NOMO-1 (cell line): ENCODE measurements at regions not wholly inside any gene's neighbourhood (a gene's known extent, or its start where the extent isn't known, plus 50 kb on each side); places are given as distances from the start of the nearest gene placed in this dataset.

Experiments used
- DNase-seq, 2 experiments: peaks; one replicate each; lab custom pipeline; 2025; ENCODE audit not compliant: unreplicated experiment in 2 of 2; lab: John Stamatoyannopoulos, UW

DNA sequence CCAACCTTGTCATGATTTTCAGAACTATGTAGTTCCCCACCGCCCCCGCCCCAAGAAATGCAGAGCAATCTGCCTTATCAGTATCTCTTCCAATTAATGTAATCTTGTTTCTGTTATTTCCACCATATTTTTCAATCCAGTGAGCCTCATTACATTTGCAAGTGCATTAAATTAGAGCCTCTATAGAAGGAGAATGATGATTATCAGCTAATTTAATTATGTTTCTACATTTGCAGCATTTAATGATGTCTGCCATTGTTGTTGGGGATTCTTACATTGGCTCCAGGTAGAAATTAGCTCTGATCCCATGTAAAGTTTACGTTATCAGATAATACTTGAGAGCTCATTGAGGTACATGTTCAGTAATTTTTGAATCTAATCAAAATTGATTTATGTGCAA lies 707.0 kb upstream of the RBFOX1 start:
- DNase-seq: no peak

DNA sequence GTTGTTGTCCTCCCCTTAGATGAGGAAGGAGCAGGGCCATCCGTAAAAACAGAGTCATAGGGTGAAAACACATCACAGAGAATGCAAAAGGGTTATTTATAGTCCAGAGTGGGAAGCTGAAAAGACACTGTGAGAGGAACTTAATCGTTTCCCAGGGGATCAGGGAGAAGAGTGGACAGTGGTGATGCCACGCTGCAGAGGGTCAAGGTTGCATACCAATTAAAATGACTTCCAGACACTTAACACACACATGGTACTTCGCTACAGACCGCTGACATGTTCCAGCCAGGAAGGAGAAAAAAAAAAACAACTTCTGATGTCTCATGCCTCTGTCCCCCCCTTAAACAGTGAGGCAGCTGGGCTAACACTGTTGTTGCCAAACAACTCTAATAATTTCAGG lies 713.8 kb upstream of the RBFOX1 start:
- DNase-seq: no peak

DNA sequence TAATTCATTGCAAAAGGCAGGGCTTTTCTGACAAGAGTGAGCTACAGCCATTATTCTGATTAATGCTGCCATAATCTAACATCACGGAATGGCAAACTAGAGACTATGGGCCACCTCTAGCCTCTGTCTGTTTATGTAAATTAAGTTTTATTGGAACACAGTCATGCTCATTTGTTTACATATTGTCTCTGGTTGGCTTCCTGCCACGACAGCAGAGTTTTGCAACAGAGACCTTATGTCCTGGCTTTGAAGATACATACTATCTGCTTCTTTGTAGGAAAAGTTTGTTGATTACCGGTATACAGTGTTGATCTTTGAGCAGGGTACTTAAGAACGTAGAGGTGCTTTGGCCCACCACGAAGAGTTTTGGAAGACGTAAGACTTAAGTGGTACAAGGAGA lies 715.9 kb upstream of the RBFOX1 start:
- DNase-seq: no peak

DNA sequence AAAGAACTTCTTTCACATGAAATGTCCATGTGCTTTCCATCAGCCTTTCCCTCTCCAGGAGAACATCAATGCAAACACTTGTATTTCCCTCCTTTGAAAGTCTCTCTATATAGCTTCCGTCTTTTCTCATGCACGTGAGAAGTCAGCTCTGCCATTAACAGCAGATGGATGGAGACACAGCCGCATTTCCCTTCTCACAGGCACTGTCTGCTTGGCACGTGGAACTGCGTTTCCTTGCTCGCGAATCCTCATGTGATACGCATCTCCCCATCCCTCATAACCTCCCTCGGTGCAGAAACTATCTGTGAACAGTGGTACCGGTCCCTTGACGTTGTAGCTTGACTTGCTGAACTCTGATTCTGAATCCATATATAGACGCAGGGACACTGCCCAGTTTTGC lies 717.0 kb upstream of the RBFOX1 start:
- no peak for DNase-seq

DNA sequence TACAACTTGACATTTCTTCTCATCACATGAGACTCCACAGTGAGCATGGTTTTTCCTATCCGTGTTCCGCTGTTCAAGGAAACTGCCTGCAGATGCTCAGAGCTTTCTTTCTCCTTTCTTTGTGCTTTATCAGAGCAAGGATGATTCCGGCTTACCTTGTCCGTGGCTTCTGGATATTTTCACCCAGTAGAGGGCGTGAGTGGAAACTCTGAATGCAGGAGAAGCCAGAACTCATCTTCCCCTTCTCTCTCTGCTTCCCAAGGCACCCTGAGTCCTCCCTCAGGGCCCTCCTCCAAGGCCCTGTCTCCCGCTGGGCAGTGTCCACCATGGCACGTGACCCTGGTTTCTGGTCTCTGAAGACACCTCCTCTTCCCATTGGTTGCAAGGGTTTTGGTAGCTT lies 721.1 kb upstream of the RBFOX1 start:
- no peak for DNase-seq

DNA sequence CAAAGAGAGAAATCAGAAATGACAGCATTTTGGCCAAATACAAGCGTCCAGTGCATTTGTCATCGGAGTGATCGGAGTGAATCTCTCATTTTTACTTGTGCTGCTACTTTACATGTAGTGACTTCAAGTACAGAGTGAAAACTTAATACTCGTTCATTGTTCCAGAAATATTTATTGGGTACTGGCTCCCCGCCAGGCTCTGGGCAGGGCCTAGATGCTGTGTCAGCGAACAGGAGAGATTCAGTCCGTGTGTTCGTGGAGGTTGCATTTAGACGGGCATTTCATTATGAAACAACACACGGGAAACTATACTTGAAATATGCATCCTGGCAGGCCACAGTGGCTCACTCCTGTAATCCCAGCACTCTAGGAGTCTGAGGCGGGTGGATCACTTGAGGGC lies 727.2 kb upstream of the RBFOX1 start:
- DNase-seq: no peak

DNA sequence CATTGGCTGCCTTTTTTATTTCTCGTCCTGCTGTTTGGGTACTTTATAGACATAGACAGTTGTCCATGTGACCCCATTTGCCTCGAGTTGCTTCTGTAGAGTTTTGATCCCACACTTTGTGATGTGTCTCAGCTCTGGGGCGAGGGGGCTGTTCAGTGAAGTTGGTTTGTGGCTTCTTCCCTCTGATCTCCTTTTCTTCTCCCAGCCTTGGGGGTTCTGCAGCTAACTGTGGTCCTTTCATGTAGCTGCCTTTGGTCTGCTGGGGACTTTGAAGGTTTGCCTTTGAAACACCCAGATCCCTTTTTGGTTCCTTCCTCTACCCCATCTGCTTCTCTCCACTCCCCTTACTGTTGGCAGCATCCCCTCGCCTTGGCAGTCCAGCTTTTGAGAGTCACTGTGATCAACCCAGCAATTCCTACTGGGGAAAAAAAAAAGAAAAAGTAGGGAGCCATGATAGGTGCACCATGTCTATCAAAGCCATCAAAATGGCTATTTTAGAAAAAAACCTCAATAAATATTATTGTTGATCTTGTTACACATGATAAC lies 728.8 kb upstream of the RBFOX1 start:
- no peak for DNase-seq

DNA sequence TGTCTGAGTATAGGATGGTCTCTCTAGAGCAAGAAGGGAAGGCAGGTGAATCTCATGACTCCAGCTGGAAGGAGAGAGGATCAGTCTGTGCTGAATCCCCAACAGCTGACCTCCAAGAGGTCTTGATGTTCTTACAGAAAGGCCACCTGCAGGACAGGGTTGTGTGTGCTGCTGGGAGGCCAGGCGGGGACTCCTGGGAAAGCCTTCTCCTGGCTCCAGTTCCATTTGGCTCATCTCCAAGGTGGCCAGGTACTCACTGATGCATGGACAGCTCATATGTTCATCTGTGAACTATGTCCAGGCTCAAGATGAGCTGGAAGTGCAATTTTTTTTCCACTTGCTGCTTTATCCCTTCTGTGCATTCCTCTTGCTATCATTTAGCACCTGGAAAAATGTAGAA lies 730.2 kb upstream of the RBFOX1 start:
- no peak for DNase-seq

DNA sequence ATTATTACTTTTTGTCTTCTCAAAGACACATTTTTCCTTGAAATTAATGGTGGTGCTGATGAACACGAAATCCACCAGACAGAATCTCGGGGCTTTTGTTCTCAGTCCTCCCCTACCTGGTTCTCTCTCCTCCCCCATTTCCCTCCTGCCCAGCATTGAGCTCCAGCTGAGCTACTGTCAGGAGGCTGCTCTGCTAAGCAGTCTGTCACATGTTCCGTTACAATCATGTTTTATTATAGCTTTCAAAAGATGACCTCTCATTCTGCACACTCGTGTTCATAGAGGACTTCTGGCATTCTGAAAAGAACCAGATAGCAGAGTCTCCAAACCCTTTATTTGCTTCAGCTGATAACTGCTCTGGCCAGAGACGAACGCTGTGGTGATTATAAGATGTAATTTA lies 732.5 kb upstream of the RBFOX1 start:
- DNase-seq: no peak

DNA sequence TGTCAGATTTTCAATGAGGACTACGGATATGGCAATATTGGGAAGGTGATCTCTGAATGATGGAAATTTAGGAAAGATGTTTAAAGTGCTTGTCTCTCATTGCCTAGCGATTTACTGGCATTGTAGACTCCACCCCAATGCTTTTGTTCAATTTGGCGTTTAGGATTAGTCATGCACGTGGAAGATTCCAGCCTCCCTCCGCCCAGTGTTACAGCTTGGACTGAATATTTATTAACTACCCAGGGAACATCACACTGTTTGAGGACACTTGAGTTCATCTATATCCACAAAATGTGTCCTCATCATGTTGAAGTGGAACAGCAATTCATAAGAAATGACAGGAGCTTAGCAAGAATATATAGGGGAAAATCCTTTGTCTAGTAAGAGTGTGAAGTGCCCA lies 738.8 kb upstream of the RBFOX1 start:
- DNase-seq: no peak

DNA sequence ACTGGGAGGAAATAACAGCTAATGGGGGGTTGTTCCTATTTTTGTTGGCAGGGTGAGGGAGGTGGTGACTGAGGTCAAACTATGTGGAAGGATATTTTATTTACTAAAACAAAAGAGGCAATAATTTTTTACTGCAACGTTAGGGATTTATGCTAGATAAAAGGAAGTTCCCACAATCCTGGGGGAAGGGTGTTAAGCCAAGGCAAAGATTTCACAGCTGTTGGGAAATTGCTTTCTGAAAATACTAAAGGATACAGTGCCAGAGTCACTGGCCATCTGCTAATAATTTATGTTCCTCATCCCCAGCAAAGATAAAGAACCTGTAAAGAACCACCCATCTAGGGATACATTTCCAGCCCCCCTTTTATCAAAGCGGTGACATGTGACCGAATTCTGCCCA lies 756.0 kb upstream of the RBFOX1 start:
- DNase-seq: no peak

DNA sequence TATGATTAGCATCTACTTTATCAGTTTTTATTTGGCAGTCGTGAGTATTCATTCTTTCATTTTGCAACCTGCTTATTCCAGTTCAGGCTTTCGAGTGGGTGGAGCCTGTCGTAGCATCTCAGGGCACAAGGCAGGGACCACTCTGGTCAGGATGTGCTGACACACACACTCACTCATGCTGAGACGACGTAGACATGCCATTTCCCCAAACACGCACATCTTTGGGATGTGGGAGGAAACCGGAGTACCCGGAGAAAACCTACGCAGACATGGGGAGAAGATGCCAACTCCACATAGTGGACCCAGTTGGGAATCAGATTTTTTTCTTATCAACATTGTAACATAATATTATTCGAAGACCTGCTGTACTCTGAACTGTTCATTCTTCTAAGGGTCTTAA lies 756.5 kb upstream of the RBFOX1 start:
- no peak for DNase-seq

DNA sequence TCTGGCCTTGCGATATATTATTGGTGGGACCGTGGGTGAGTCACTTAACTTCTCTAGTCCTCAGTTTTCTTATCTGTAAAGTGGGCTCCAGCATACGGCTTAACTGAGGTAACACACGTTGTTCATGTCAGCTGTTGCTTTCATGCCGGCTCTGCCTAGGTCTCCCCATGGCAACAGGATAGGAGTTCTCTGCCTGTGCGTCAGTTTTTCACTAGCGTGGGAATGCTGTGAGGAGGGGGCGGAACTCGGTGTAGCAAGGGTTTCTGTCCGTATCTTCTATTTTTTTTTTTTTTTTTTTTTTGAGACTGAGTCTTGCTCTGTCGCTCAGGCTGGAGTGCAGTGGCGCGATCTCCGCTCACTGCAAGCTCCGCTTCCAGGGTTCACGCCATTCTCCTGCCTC lies 758.5 kb upstream of the RBFOX1 start:
- no peak for DNase-seq

DNA sequence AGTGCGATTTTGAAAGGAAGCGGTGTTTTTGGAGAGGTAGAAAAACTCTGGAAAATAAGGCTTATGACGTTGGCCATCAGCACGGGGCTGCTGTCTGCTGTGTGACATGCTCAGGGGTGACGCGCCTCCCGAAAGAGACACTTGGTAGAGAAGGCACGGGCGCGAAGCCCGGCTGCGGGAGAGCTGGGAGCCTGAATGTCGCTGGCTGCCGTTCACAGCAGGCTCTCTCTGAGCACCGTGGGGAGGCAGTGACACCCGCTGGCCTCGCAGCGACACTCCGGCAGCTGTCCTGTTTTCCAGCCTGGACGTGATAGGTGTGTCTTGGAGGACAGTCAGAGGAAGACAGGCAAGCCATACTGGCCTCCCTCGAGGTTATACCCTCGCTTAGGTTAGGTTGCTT lies 759.1 kb upstream of the RBFOX1 start:
- no peak for DNase-seq

DNA sequence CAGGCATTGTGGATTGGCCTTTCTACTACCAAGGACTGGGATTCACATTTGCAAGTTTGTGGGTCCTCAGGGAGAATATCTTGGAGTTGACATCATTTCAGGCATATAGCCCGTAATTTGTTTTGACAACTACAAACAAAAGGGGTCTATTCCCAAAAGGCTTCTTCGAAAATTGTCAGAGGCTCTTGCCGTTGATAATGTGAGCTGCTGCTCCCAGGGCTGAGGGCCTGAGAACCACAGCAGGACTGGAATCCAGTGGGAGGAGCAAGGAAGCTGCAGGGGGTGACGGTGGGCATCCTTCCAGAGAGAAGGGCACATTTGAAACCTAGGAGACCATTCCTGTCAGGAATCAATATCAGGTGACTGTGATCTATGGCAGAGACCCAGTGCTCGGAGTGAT lies 761.6 kb upstream of the RBFOX1 start:
- DNase-seq: no peak

DNA sequence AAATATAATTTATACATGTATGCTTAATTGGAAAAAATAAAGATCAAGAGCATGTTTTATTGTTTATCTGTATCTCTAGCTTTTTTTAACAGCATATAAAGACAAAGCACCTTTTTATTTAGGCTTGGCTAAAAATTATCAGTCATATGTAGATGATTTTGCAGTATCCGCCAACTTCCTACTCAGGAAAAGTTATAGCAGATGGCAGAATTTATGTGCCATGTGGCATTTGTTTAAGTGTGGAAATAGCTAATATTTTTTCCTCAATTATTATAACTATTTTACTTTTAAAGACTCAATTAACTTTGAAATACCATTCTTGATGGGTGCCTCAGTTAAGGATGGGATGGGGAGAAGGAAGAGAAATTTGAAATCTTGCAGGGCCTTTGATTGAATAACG lies 762.1 kb upstream of the RBFOX1 start:
- no peak for DNase-seq

DNA sequence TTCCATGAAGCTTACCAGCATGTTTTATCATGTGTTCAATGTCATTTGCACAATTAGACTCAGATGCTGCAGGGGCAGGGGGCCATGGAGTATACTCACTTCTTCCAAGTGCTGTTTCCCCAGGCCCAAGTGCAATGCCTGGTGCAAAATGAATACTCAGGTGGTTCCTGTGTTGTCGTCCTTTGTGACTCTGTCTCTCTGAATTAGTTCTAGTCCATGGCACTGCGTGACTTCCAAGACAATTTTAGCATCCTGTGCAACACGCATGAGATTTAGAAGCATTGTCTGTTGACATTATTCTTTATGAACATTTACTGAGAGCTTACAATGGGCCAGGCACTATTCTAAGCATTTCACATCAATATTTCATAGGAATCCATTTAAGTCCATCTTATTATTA lies 769.7 kb upstream of the RBFOX1 start:
- no peak for DNase-seq

DNA sequence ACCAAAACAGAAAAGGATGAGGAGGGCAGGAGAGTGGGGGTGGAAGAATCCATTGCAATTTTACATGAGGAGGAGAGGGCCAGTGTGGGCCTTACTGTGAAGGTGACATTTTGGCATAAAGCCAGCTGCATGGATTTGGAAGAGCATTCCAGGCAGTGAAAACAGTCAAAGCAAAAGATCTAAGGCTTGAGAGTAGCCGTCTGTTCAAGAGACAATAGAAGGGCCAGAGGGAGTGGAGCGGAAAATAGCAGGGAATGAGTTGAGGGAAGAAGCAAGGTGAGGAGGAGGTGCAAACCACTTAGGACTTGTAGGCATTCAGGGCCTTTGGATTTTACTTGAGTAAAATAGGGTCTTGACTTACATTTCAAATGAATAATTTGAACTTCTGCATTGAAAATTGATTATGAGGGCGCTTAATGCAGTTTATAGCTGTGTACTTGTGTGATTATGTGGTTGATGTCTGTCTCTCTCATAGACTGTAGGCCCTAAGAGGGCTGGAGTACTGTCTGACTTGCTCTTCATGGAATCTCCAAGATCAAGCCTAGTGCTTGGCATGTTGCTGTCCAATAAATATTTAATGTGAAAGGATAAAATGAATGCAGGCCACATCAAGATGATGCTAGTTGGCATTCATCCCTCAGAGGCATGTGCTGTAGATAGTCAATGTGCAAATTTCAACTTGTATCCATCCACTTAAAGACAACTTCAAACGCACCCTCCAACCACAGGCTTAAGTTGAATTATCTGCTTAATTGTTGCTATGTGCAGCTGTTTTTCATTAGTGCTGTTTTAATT lies 772.1 kb upstream of the RBFOX1 start:
- no peak for DNase-seq

DNA sequence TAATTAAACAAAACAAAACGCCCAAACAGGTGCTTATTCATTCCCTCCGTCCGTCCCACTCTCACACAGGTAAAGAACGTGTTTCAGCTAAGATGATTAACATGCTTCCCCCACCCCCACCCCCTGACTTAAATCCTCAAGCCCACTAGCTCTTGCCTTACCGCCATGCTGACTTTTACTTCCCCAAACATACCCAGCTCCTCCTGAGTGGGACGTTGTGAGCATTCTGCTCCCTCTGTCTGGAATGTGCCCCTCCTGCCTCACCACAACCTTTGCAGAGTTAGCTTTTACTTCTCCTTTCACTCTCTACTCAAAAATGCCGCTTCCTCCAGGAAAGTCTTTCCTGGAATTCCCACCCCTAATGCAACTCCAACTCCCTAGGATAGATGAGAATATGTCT lies 774.0 kb upstream of the RBFOX1 start:
- no peak for DNase-seq

DNA sequence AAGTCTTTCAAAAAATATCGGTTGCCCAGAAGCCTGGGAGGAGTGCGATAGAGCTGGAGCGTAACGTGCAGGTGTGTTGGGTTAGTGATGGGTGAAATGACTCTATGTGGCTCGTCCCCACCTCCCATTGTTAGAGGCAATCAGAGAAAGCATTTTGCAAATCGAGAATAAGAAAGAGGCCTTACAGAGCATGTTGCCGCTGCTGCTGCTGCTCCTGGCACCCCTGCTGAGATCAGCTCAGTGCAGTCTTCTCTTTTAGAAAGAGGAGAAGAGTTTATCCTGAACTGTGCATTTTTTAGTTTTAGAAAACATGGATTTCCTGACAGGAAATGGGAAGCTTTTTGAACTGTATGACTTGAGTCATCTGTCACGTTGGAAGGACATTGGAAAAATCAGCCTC lies 774.5 kb upstream of the RBFOX1 start:
- no peak for DNase-seq

DNA sequence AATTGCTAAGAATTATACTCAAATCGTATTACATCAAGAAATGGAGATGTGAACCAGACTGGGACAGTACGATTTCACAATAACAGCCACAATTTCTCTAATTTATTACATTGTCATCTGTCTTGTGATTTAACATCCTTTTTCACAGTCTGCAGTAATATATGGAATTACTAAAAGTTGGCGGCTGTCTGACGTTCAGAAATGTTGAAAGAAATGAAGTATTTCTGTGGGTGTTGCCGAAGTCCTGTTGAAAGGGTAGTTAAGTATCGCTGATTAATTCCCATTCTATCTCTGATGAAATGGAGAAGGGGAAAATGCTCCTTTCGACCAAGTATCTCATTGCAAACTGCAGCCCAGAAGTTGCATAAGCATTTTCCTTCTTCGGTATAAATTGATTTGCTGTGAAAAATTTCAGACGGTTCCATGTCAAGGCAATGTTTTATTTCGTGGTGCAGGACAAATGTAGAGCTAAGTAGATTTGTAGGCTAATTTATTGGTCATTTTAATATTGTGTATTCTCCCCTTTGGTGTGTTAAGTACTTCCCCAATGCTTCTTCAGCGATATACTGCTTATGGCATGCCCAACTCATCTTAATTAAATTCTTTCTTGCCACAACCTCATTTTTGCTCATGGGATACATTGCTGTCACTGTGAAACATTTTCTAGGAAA lies 775.2 kb upstream of the RBFOX1 start:
- peak in 1 of 2 experiments; percentile 1 for DNase-seq

DNA sequence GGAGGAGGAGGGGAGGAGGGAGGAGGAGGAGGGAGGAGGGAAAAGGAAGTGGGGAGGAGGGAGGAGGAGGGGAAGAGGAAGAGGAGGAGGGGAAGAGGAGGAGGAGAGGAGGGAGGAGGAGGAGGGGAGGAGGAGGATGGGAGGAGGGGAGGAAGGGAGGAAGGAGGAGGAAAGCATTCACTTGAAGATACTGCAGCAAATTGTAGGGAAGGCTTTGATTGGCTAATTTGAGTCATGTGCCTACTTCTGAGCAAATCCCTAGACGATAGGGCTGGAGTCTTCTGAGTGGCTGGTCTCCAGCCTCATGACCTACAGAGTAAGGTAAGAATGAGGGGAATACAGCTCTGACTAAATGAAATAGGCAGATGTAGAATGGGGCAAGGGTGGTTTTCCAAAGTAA lies 783.2 kb upstream of the RBFOX1 start:
- DNase-seq: no peak
